ENCODE measurements at regions not wholly inside any gene's neighbourhood (a gene's known extent, or its start where the extent isn't known, plus 50 kb on each side); places are given as distances from the start of the nearest gene placed in this dataset.

GRCh38 chrX:3963980-3964379 is 250.5 kb upstream of the PRKX start:
- WGBS: 79% methylated on average over 6 of the region's 6 CpGs
- Histone ChIP-seq H3K27me3 (no peaks in the 10 kb centered on the region), H3K36me3 (no peaks in the 10 kb centered on the region), H3K9me3 (no peaks in the 10 kb centered on the region), H3K27ac (replicated peaks in 1 of 4) (no peak overlapping the region), H3K4me1 (peaks cover 0 to 8% (median 0%) of the 10 kb centered on the region in 4 donors), H3K4me3 (no peak overlapping the region)
- intact Hi-C loops (cut with DNase I): no loop called here
- TF ChIP-seq EP300 (IDR thresholded peaks at IDR 0.05): no peak
- TF ChIP-seq CTCF (IDR thresholded peaks at IDR 0.05): no peak
- no peak for TF ChIP-seq POLR2AphosphoS5 (IDR thresholded peaks at IDR 0.05)
- no peak for TF ChIP-seq POLR2A (IDR thresholded peaks at IDR 0.05; ENCODE audit: low read depth)
- DNase-seq (ENCODE audit: extremely low spot score): no peak

GRCh38 chrX:3962511-3963311 is 249.3 kb upstream of the PRKX start:
- no peaks in the 10 kb centered on the region for H3K36me3 ChIP-seq
- TF ChIP-seq CTCF (IDR thresholded peaks at IDR 0.05) (peak; percentile 25 to 48 (median 35)), POLR2A (IDR thresholded peaks at IDR 0.05; ENCODE audit: low read depth) (no peak), POLR2AphosphoS5 (IDR thresholded peaks at IDR 0.05) (no peak), EP300 (IDR thresholded peaks at IDR 0.05) (no peak)
- no peaks in the 10 kb centered on the region for H3K27me3 ChIP-seq
- 6% methylated on average over 13 of the region's 13 CpGs for WGBS
- intact Hi-C loops (cut with DNase I): no loop called here
- no peaks in the 10 kb centered on the region for H3K9me3 ChIP-seq
- no peak for DNase-seq (ENCODE audit: extremely low spot score)
- no peak overlapping the region for H3K27ac ChIP-seq (replicated peaks in 1 of 4)
- H3K4me3 ChIP-seq: no peak overlapping the region
- H3K4me1 ChIP-seq: peaks cover 0 to 8% (median 0%) of the 10 kb centered on the region in 4 donors

- Histone ChIP-seq H3K4me3 (no peak overlapping the region), H3K36me3 (no peaks in the 10 kb centered on the region), H3K27ac (replicated peaks in 1 of 4) (no peak overlapping the region), H3K27me3 (no peaks in the 10 kb centered on the region), H3K9me3 (no peaks in the 10 kb centered on the region), H3K4me1 (peaks cover 0 to 8% (median 0%) of the 10 kb centered on the region in 4 donors)
- DNase-seq (ENCODE audit: extremely low spot score): no peak
- TF ChIP-seq POLR2A (IDR thresholded peaks at IDR 0.05; ENCODE audit: low read depth) (no peak), EP300 (IDR thresholded peaks at IDR 0.05) (no peak), POLR2AphosphoS5 (IDR thresholded peaks at IDR 0.05) (no peak), CTCF (IDR thresholded peaks at IDR 0.05) (no peak)
- intact Hi-C loops (cut with DNase I): no loop called here
Measured at GRCh38 chrX:3960952-3961351, 247.5 kb upstream of the PRKX start.

- H3K27ac ChIP-seq (replicated peaks in 1 of 4): no peak overlapping the region
- TF ChIP-seq CTCF (IDR thresholded peaks at IDR 0.05) (no peak), POLR2AphosphoS5 (IDR thresholded peaks at IDR 0.05) (no peak), EP300 (IDR thresholded peaks at IDR 0.05) (no peak), POLR2A (IDR thresholded peaks at IDR 0.05; ENCODE audit: low read depth) (no peak)
- peaks cover 0 to 5% (median 0%) of the 10 kb centered on the region in 4 donors for H3K9me3 ChIP-seq
- no peak overlapping the region for H3K4me3 ChIP-seq
- no peaks in the 10 kb centered on the region for H3K27me3 ChIP-seq
- no peaks in the 10 kb centered on the region for H3K4me1 ChIP-seq
- no peak for DNase-seq (ENCODE audit: extremely low spot score)
- intact Hi-C loops (cut with DNase I): no loop called here
- 75% methylated on average over 2 of the region's 2 CpGs for WGBS
- no peaks in the 10 kb centered on the region for H3K36me3 ChIP-seq
Measured at GRCh38 chrX:3951859-3952258, 238.4 kb upstream of the PRKX start.
